GM12892 (cell line): ENCODE measurements at regions not wholly inside any gene's neighbourhood (a gene's known extent, or its start where the extent isn't known, plus 50 kb on each side); places are given as distances from the start of the nearest gene placed in this dataset.

Experiments used
- POLR2A ChIP-seq: IDR thresholded peaks from 2 replicates; pipeline ENCODE4 v1.6.1; 2011; ENCODE audit warnings: low read depth, low read length, control low read depth
- POLR2AphosphoS5 ChIP-seq: IDR thresholded peaks from 2 replicates; pipeline ENCODE4 v1.6.1; 2011; ENCODE audit warnings: low read depth, low read length, control low read depth
- TAF1 ChIP-seq: IDR thresholded peaks from 2 replicates; pipeline ENCODE4 v1.6.1; 2011; ENCODE audit warnings: low read depth, mild to moderate bottlenecking, control low read depth, low read length, borderline replicate concordance

GRCh38 chr20:60091861-60092260 is 133.6 kb downstream of the CDH26 start:
- TF ChIP-seq POLR2AphosphoS5 = no peak
- TF ChIP-seq TAF1 = no peak
- no peak for TF ChIP-seq POLR2A
